Hepatocyte (in vitro differentiated cells): ENCODE measurements at regions not wholly inside any gene's neighbourhood (a gene's known extent, or its start where the extent isn't known, plus 50 kb on each side); places are given as distances from the start of the nearest gene placed in this dataset.

Source experiments
- DNase-seq: peaks from one replicate; pipeline ENCODE4 v3.0.0-alpha.2; 2016; ENCODE audit warnings: low spot score
- H2AFZ ChIP-seq: fragments of 200-600 bp; sonication (generic); 2 replicates; pipeline ENCODE4 v1.6.0; 2016; ENCODE audit warnings: antibody characterized with exemption, mild to moderate bottlenecking
- H3K27ac ChIP-seq: fragments of 200-600 bp; sonication (generic); 2 replicates; pipeline ENCODE4 v1.5.1; 2016; ENCODE audit warnings: mild to moderate bottlenecking
- H3K27me3 ChIP-seq: fragments of 200-600 bp; sonication (generic); 2 replicates; pipeline ENCODE4 v1.6.1; 2016
- H3K36me3 ChIP-seq: fragments of 200-600 bp; sonication (generic); replicated peaks from 2 replicates; pipeline ENCODE4 v1.5.1; 2016; ENCODE audit warnings: low read depth; ENCODE audit not compliant: insufficient read depth
- H3K4me1 ChIP-seq: fragments of 200-600 bp; sonication (generic); 2 replicates; pipeline ENCODE4 v1.5.1; 2016; ENCODE audit warnings: mild to moderate bottlenecking, moderate library complexity; ENCODE audit not compliant: insufficient read depth
- H3K4me2 ChIP-seq: fragments of 200-600 bp; sonication (generic); 2 replicates; pipeline ENCODE4 v1.6.0; 2016
- H3K4me3 ChIP-seq: fragments of 200-600 bp; sonication (generic); 2 replicates; pipeline ENCODE4 v1.5.1; 2016; ENCODE audit warnings: mild to moderate bottlenecking
- H3K79me2 ChIP-seq: fragments of 200-600 bp; sonication (generic); 2 replicates; pipeline ENCODE4 v1.6.0; 2017; ENCODE audit warnings: mild to moderate bottlenecking
- H3K9me2 ChIP-seq: fragments of 200-600 bp; sonication (generic); replicated peaks from 2 replicates; pipeline ENCODE4 v1.6.0; 2017; ENCODE audit warnings: mild to moderate bottlenecking; ENCODE audit not compliant: insufficient read depth
- H3K9me3 ChIP-seq: fragments of 200-600 bp; sonication (generic); 2 replicates; pipeline ENCODE4 v1.5.1; 2016; ENCODE audit warnings: low read depth, mild to moderate bottlenecking
- H4K20me1 ChIP-seq: fragments of 200-600 bp; sonication (generic); 2 replicates; pipeline ENCODE4 v1.6.0; 2016; ENCODE audit warnings: mild to moderate bottlenecking; ENCODE audit not compliant: insufficient read depth, poor library complexity, severe bottlenecking
- EZH2 ChIP-seq: fragments of 200-600 bp; sonication (generic); IDR thresholded peaks from 2 replicates; pipeline ENCODE4 v1.6.1; 2016; ENCODE audit warnings: antibody characterized with exemption, mild to moderate bottlenecking, borderline replicate concordance
- EZH2phosphoT487 ChIP-seq: fragments of 200-600 bp; sonication (generic); IDR thresholded peaks from one replicate; pipeline ENCODE4 v1.6.1; 2018; ENCODE audit warnings: antibody characterized with exemption, mild to moderate bottlenecking, low read depth, moderate library complexity; ENCODE audit not compliant: unreplicated experiment, severe bottlenecking
- WGBS: methylation state at CpG from one replicate; pipeline ENCODE4 v1.1.6; 2016; ENCODE audit warnings: low lambda C conversion rate; ENCODE audit errors: missing lambda C conversion rate; 5-methylcytosine and 5-hydroxymethylcytosine counted together
- TF ChIP-seq, protein P1 (sequence below): fragments of 200-600 bp; sonication (generic); IDR thresholded peaks from 2 replicates; pipeline ENCODE4 v1.5.1; 2016; ENCODE audit warnings: antibody characterized with exemption, mild to moderate bottlenecking; ENCODE audit not compliant: poor library complexity

DNA sequence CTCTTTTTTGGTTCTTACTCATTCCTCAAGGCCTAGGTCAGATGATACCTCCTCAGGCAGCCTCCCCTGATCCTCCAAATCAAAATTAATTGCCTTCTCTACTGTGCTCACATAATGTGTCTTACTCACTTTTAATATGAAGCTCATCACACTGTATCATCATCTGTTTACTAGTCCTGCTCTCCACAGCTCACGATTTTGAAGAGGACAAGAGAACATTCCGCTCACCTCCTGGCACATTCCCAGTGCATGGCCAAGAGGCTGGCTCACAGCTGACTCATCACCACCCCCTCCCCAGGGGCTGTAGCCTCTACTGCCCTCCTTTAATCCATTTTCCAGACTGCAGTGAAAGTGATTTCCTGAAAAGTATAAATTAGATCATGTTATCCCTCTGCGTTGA lies 133.1 kb downstream of the ALDH8A1 start:
- Histone ChIP-seq H3K27me3 (no peaks in the 10 kb centered on the region), H3K9me2 (no peaks in the 10 kb centered on the region), H3K4me2 (no peak overlapping the region), H3K79me2 (no peaks in the 10 kb centered on the region), H3K9me3 (no peaks in the 10 kb centered on the region), H3K4me1 (peaks cover 12% of the 10 kb centered on the region), H2AFZ (no peak overlapping the region), H3K4me3 (no peak overlapping the region), H3K27ac (no peak overlapping the region), H4K20me1 (no peaks in the 10 kb centered on the region), H3K36me3 (no peaks in the 10 kb centered on the region)
- TF ChIP-seq EZH2phosphoT487 (no peak), EZH2 (no peak)
- 85% methylated on average over 3 of the region's 3 CpGs for WGBS
- no peak for DNase-seq

DNA sequence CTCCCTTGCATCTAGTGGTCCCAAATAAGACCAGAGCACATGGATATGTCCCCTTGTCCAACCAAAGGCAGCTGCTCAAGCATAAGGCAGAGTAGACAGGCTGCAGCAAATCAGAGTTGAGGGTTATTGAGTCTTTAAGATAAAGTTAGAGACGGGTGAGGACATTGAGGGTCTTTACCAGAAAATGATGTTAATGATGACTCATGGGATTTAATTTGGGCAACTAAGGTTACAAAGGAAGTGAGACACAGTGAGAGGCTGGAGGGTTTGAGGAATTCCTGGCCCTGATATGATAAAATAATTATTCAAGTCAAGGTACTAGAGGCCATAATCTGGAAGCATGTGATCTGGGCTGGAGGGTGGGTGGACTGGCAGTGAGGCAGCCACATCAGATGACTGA lies 133.6 kb downstream of the ALDH8A1 start:
- Histone ChIP-seq H3K79me2 (no peaks in the 10 kb centered on the region), H3K36me3 (no peaks in the 10 kb centered on the region), H2AFZ (no peak overlapping the region), H4K20me1 (no peaks in the 10 kb centered on the region), H3K9me3 (no peaks in the 10 kb centered on the region), H3K4me3 (no peak overlapping the region), H3K27me3 (no peaks in the 10 kb centered on the region), H3K4me2 (no peak overlapping the region), H3K4me1 (peaks cover 7% of the 10 kb centered on the region), H3K27ac (no peak overlapping the region), H3K9me2 (no peaks in the 10 kb centered on the region)
- 100% methylated on average over 1 of the region's 1 CpG for WGBS
- TF ChIP-seq EZH2phosphoT487 (no peak), EZH2 (no peak)
- TF ChIP-seq, protein P1, sequence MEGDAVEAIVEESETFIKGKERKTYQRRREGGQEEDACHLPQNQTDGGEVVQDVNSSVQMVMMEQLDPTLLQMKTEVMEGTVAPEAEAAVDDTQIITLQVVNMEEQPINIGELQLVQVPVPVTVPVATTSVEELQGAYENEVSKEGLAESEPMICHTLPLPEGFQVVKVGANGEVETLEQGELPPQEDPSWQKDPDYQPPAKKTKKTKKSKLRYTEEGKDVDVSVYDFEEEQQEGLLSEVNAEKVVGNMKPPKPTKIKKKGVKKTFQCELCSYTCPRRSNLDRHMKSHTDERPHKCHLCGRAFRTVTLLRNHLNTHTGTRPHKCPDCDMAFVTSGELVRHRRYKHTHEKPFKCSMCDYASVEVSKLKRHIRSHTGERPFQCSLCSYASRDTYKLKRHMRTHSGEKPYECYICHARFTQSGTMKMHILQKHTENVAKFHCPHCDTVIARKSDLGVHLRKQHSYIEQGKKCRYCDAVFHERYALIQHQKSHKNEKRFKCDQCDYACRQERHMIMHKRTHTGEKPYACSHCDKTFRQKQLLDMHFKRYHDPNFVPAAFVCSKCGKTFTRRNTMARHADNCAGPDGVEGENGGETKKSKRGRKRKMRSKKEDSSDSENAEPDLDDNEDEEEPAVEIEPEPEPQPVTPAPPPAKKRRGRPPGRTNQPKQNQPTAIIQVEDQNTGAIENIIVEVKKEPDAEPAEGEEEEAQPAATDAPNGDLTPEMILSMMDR, result no peak
- no peak for DNase-seq

DNA sequence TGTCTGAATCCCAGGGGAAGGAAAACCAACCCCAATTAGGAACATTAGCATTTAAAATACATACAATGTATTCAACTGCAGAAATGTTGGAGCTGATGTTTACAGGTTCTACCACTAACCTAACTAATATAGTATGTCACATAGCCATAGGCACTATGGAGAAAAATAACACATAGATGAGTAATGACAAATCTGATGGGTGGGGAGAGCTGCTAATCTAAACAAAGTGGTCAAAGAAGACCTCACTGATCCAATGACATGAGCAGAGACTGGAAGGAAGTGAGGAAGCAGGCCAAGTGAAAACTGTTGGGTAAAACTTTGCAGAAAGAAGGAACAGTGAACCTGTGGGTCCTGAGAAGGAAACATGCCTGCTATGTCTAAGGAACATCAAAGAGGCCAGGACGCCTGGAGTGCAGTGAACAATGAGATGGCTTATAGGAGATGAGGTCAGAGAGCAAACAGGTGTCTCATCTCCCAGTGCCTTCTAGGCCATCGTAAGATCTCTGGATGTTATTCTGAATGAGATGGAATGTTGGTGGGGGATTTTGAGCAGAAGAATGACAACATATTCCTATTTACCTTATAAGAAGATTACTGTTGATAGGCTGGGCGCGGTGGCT lies 135.7 kb downstream of the ALDH8A1 start:
- Histone ChIP-seq H3K27ac (no peak overlapping the region), H3K4me3 (no peak overlapping the region), H3K9me3 (no peaks in the 10 kb centered on the region), H3K27me3 (no peaks in the 10 kb centered on the region), H3K9me2 (no peaks in the 10 kb centered on the region), H3K4me1 (no peaks in the 10 kb centered on the region), H3K36me3 (no peaks in the 10 kb centered on the region), H3K4me2 (no peak overlapping the region), H4K20me1 (no peaks in the 10 kb centered on the region), H3K79me2 (no peaks in the 10 kb centered on the region), H2AFZ (no peak overlapping the region)
- TF ChIP-seq, protein P1, result no peak
- 86% methylated on average over 4 of the region's 4 CpGs for WGBS
- no peak for DNase-seq

DNA sequence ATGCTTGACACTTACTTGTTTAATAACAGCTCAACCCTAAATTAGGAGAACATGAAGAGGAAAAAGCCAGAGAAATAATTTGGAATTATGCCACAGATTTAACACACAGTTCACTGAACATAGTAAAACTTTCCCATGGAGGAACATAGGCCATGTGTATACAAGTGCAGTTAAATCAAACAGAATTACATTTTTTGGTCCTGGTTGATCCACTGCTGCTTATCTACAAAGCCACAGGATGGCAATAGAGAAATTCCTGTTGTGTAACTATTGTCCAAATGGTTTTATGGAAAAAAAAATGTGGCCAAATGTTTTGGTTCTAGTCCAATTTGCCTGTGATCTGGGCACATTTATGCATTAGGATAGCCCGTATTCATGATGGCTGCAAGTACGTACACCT lies 136.8 kb downstream of the ALDH8A1 start:
- Histone ChIP-seq H2AFZ (no peak overlapping the region), H3K9me2 (no peaks in the 10 kb centered on the region), H3K36me3 (no peaks in the 10 kb centered on the region), H3K4me1 (no peaks in the 10 kb centered on the region), H4K20me1 (no peaks in the 10 kb centered on the region), H3K27ac (no peak overlapping the region), H3K27me3 (no peaks in the 10 kb centered on the region), H3K9me3 (no peaks in the 10 kb centered on the region), H3K4me2 (no peak overlapping the region), H3K79me2 (no peaks in the 10 kb centered on the region), H3K4me3 (no peak overlapping the region)
- 98% methylated on average over 2 of the region's 2 CpGs for WGBS
- no peak for DNase-seq
- TF ChIP-seq EZH2, result no peak
- TF ChIP-seq, protein P1, result no peak
- TF ChIP-seq EZH2phosphoT487, result no peak
